CD4-positive, alpha-beta T cell treated with Interleukin-4 for 4 hours (primary cell): ENCODE measurements at regions not wholly inside any gene's neighbourhood (a gene's known extent, or its start where the extent isn't known, plus 50 kb on each side); places are given as distances from the start of the nearest gene placed in this dataset.
A peak's percentile ranks its signal among the peaks of the same experiment; 100 is the strongest.

ENCODE experiments used
- DNase-seq: peaks from one replicate; pipeline ENCODE4 v3.0.0-alpha.2; 2020

GRCh38 chr1:200354243-200354642, 55.6 kb downstream of the ZNF281 start:
- no peak for DNase-seq

GRCh38 chr1:200353232-200353631, 56.6 kb downstream of the ZNF281 start:
- DNase-seq = no peak

GRCh38 chr1:200351826-200352549, 57.8 kb downstream of the ZNF281 start:
- peak; percentile 36 for DNase-seq

GRCh38 chr1:200351425-200351824, 58.4 kb downstream of the ZNF281 start:
- DNase-seq = no peak

- no peak for DNase-seq
Observed at GRCh38 chr1:200346700-200347099, 63.1 kb downstream of the ZNF281 start.

- DNase-seq = no peak
Observed at GRCh38 chr1:200345520-200345919, 64.3 kb downstream of the ZNF281 start.

GRCh38 chr1:200343874-200344273, 66.0 kb downstream of the ZNF281 start:
- no peak for DNase-seq

- no peak for DNase-seq
Observed at GRCh38 chr1:200342511-200343311, 67.1 kb downstream of the ZNF281 start.

GRCh38 chr1:200338451-200338850, 71.4 kb downstream of the ZNF281 start:
- DNase-seq = no peak

- DNase-seq = no peak
Observed at GRCh38 chr1:200337831-200338230, 72.0 kb downstream of the ZNF281 start.

- no peak for DNase-seq
Observed at GRCh38 chr1:200337410-200337809, 72.4 kb downstream of the ZNF281 start.

- DNase-seq = no peak
Observed at GRCh38 chr1:200336901-200337391, 72.9 kb downstream of the ZNF281 start.

GRCh38 chr1:200336101-200336845, 73.6 kb downstream of the ZNF281 start:
- DNase-seq = no peak

GRCh38 chr1:200334661-200335256, 75.1 kb downstream of the ZNF281 start:
- DNase-seq = no peak

GRCh38 chr1:200333329-200333728, 76.5 kb downstream of the ZNF281 start:
- DNase-seq = no peak

- no peak for DNase-seq
Observed at GRCh38 chr1:200332716-200333115, 77.1 kb downstream of the ZNF281 start.

- no peak for DNase-seq
Observed at GRCh38 chr1:200330741-200331428, 79.0 kb downstream of the ZNF281 start.

- DNase-seq = no peak
Observed at GRCh38 chr1:200329208-200329882, 80.5 kb downstream of the ZNF281 start.

GRCh38 chr1:200328379-200328778, 81.5 kb downstream of the ZNF281 start:
- DNase-seq = no peak

- DNase-seq = no peak
Observed at GRCh38 chr1:200323856-200324400, 85.9 kb downstream of the ZNF281 start.

- no peak for DNase-seq
Observed at GRCh38 chr1:200319148-200319547, 90.7 kb downstream of the ZNF281 start.
